ENCODE measurements at regions not wholly inside any gene's neighbourhood (a gene's known extent, or its start where the extent isn't known, plus 50 kb on each side); places are given as distances from the start of the nearest gene placed in this dataset.

- 99% methylated on average over 1 of the region's 1 CpG for WGBS
These were observed 1367.0 kb downstream of the OTOL1 start for GRCh38 chr3:162863579-162863978.

GRCh38 chr3:162865466-162865865 is 1368.9 kb downstream of the OTOL1 start:
- Histone ChIP-seq H3K4me3 (ENCODE audit: low read length in 2 of 2) (no peak overlapping the region), H3K36me3 (ENCODE audit: control insufficient read depth in 2 of 2, insufficient read depth in 2 of 2, low read length in 1 of 2) (no peaks in the 10 kb centered on the region), H3K27me3 (ENCODE audit: control insufficient read depth in 2 of 2, insufficient read depth in 1 of 2, low read length in 1 of 2) (no peaks in the 10 kb centered on the region), H3K4me1 (ENCODE audit: control insufficient read depth in 2 of 2, insufficient read depth in 2 of 2, low read length in 2 of 2) (no peaks in the 10 kb centered on the region), H3K27ac (ENCODE audit: low read depth in 1 of 2, low read length in 1 of 2) (no peak overlapping the region), H3K9me3 (ENCODE audit: control insufficient read depth in 2 of 2, insufficient read depth in 1 of 2, low read length in 1 of 2) (no peaks in the 10 kb centered on the region)
- no peak for DNase-seq (ENCODE audit: low read depth in 6 of 9, low spot score in 9 of 9)
- WGBS, result 27% methylated on average over 1 of the region's 1 CpG

More at GRCh38 chr3:162863579-162863978, 1367.0 kb downstream of the OTOL1 start:
- Histone ChIP-seq H3K4me3 (ENCODE audit: low read length in 2 of 2) (no peak overlapping the region), H3K27me3 (ENCODE audit: control insufficient read depth in 2 of 2, insufficient read depth in 1 of 2, low read length in 1 of 2) (no peaks in the 10 kb centered on the region), H3K36me3 (ENCODE audit: control insufficient read depth in 2 of 2, insufficient read depth in 2 of 2, low read length in 1 of 2) (no peaks in the 10 kb centered on the region), H3K9me3 (ENCODE audit: control insufficient read depth in 2 of 2, insufficient read depth in 1 of 2, low read length in 1 of 2) (no peaks in the 10 kb centered on the region), H3K4me1 (ENCODE audit: control insufficient read depth in 2 of 2, insufficient read depth in 2 of 2, low read length in 2 of 2) (no peaks in the 10 kb centered on the region), H3K27ac (ENCODE audit: low read depth in 1 of 2, low read length in 1 of 2) (no peak overlapping the region)
- DNase-seq (ENCODE audit: low read depth in 6 of 9, low spot score in 9 of 9), result no peak

GRCh38 chr3:162879021-162879562 is 1382.5 kb downstream of the OTOL1 start:
- Histone ChIP-seq H3K9me3 (ENCODE audit: control insufficient read depth in 2 of 2, insufficient read depth in 1 of 2, low read length in 1 of 2) (no peaks in the 10 kb centered on the region), H3K36me3 (ENCODE audit: control insufficient read depth in 2 of 2, insufficient read depth in 2 of 2, low read length in 1 of 2) (no peaks in the 10 kb centered on the region), H3K27ac (ENCODE audit: low read depth in 1 of 2, low read length in 1 of 2) (no peak overlapping the region), H3K4me1 (ENCODE audit: control insufficient read depth in 2 of 2, insufficient read depth in 2 of 2, low read length in 2 of 2) (no peaks in the 10 kb centered on the region), H3K4me3 (ENCODE audit: low read length in 2 of 2) (no peak overlapping the region), H3K27me3 (ENCODE audit: control insufficient read depth in 2 of 2, insufficient read depth in 1 of 2, low read length in 1 of 2) (no peaks in the 10 kb centered on the region)
- DNase-seq (ENCODE audit: low read depth in 6 of 9, low spot score in 9 of 9), result no peak
- 95% methylated on average over 1 of the region's 1 CpG for WGBS

GRCh38 chr3:162884373-162884772 is 1387.8 kb downstream of the OTOL1 start:
- no peak for DNase-seq (ENCODE audit: low read depth in 6 of 9, low spot score in 9 of 9)
- Histone ChIP-seq H3K4me1 (ENCODE audit: control insufficient read depth in 2 of 2, insufficient read depth in 2 of 2, low read length in 2 of 2) (no peaks in the 10 kb centered on the region), H3K9me3 (ENCODE audit: control insufficient read depth in 2 of 2, insufficient read depth in 1 of 2, low read length in 1 of 2) (no peaks in the 10 kb centered on the region), H3K36me3 (ENCODE audit: control insufficient read depth in 2 of 2, insufficient read depth in 2 of 2, low read length in 1 of 2) (no peaks in the 10 kb centered on the region), H3K27me3 (ENCODE audit: control insufficient read depth in 2 of 2, insufficient read depth in 1 of 2, low read length in 1 of 2) (no peaks in the 10 kb centered on the region), H3K4me3 (ENCODE audit: low read length in 2 of 2) (no peak overlapping the region), H3K27ac (ENCODE audit: low read depth in 1 of 2, low read length in 1 of 2) (no peak overlapping the region)
- 86% methylated on average over 2 of the region's 2 CpGs for WGBS

GRCh38 chr3:162892921-162893793 is 1396.5 kb downstream of the OTOL1 start:
- no peak for DNase-seq (ENCODE audit: low read depth in 6 of 9, low spot score in 9 of 9)
- no peak overlapping the region for H3K27ac ChIP-seq (ENCODE audit: low read depth in 1 of 2, low read length in 1 of 2)

GRCh38 chr3:162897291-162897690 is 1400.7 kb downstream of the OTOL1 start:
- no peak overlapping the region for H3K27ac ChIP-seq (ENCODE audit: low read depth in 1 of 2, low read length in 1 of 2)
- H3K27me3 ChIP-seq (ENCODE audit: control insufficient read depth in 2 of 2, insufficient read depth in 1 of 2, low read length in 1 of 2), result no peaks in the 10 kb centered on the region
- H3K36me3 ChIP-seq (ENCODE audit: control insufficient read depth in 2 of 2, insufficient read depth in 2 of 2, low read length in 1 of 2), result no peaks in the 10 kb centered on the region
- no peaks in the 10 kb centered on the region for H3K9me3 ChIP-seq (ENCODE audit: control insufficient read depth in 2 of 2, insufficient read depth in 1 of 2, low read length in 1 of 2)
- H3K4me1 ChIP-seq (ENCODE audit: control insufficient read depth in 2 of 2, insufficient read depth in 2 of 2, low read length in 2 of 2), result no peaks in the 10 kb centered on the region
- H3K4me3 ChIP-seq (ENCODE audit: low read length in 2 of 2), result no peak overlapping the region
- no peak for DNase-seq (ENCODE audit: low read depth in 6 of 9, low spot score in 9 of 9)

More at GRCh38 chr3:162892921-162893793, 1396.5 kb downstream of the OTOL1 start:
- WGBS, result 84% methylated on average over 6 of the region's 6 CpGs
- Histone ChIP-seq H3K36me3 (ENCODE audit: control insufficient read depth in 2 of 2, insufficient read depth in 2 of 2, low read length in 1 of 2) (no peaks in the 10 kb centered on the region), H3K4me1 (ENCODE audit: control insufficient read depth in 2 of 2, insufficient read depth in 2 of 2, low read length in 2 of 2) (no peaks in the 10 kb centered on the region), H3K27me3 (ENCODE audit: control insufficient read depth in 2 of 2, insufficient read depth in 1 of 2, low read length in 1 of 2) (no peaks in the 10 kb centered on the region), H3K4me3 (ENCODE audit: low read length in 2 of 2) (no peak overlapping the region), H3K9me3 (ENCODE audit: control insufficient read depth in 2 of 2, insufficient read depth in 1 of 2, low read length in 1 of 2) (peaks cover 0 to 8% of the 10 kb centered on the region in 2 donors)

- WGBS, result 83% methylated on average over 2 of the region's 2 CpGs
- no peak overlapping the region for H3K27ac ChIP-seq (ENCODE audit: low read depth in 1 of 2, low read length in 1 of 2)
- DNase-seq (ENCODE audit: low read depth in 6 of 9, low spot score in 9 of 9), result no peak
- no peaks in the 10 kb centered on the region for H3K9me3 ChIP-seq (ENCODE audit: control insufficient read depth in 2 of 2, insufficient read depth in 1 of 2, low read length in 1 of 2)
- no peaks in the 10 kb centered on the region for H3K4me1 ChIP-seq (ENCODE audit: control insufficient read depth in 2 of 2, insufficient read depth in 2 of 2, low read length in 2 of 2)
- H3K36me3 ChIP-seq (ENCODE audit: control insufficient read depth in 2 of 2, insufficient read depth in 2 of 2, low read length in 1 of 2), result no peaks in the 10 kb centered on the region
- no peaks in the 10 kb centered on the region for H3K27me3 ChIP-seq (ENCODE audit: control insufficient read depth in 2 of 2, insufficient read depth in 1 of 2, low read length in 1 of 2)
- H3K4me3 ChIP-seq (ENCODE audit: low read length in 2 of 2), result no peak overlapping the region
These were observed 1435.9 kb downstream of the OTOL1 start for GRCh38 chr3:162932503-162932902.

- Histone ChIP-seq H3K36me3 (ENCODE audit: control insufficient read depth in 2 of 2, insufficient read depth in 2 of 2, low read length in 1 of 2) (no peaks in the 10 kb centered on the region), H3K9me3 (ENCODE audit: control insufficient read depth in 2 of 2, insufficient read depth in 1 of 2, low read length in 1 of 2) (no peaks in the 10 kb centered on the region), H3K4me3 (ENCODE audit: low read length in 2 of 2) (no peak overlapping the region), H3K27ac (ENCODE audit: low read depth in 1 of 2, low read length in 1 of 2) (no peak overlapping the region), H3K27me3 (ENCODE audit: control insufficient read depth in 2 of 2, insufficient read depth in 1 of 2, low read length in 1 of 2) (no peaks in the 10 kb centered on the region), H3K4me1 (ENCODE audit: control insufficient read depth in 2 of 2, insufficient read depth in 2 of 2, low read length in 2 of 2) (no peaks in the 10 kb centered on the region)
- no peak for DNase-seq (ENCODE audit: low read depth in 6 of 9, low spot score in 9 of 9)
- 94% methylated on average over 2 of the region's 2 CpGs for WGBS
These were observed 1437.0 kb downstream of the OTOL1 start for GRCh38 chr3:162933656-162934055.

GRCh38 chr3:162936706-162937105 is 1440.1 kb downstream of the OTOL1 start:
- Histone ChIP-seq H3K9me3 (ENCODE audit: control insufficient read depth in 2 of 2, insufficient read depth in 1 of 2, low read length in 1 of 2) (peaks cover 0 to 4% of the 10 kb centered on the region in 2 donors), H3K27me3 (ENCODE audit: control insufficient read depth in 2 of 2, insufficient read depth in 1 of 2, low read length in 1 of 2) (no peaks in the 10 kb centered on the region)
- no peak for DNase-seq (ENCODE audit: low read depth in 6 of 9, low spot score in 9 of 9)

More at GRCh38 chr3:162936706-162937105, 1440.1 kb downstream of the OTOL1 start:
- H3K4me1 ChIP-seq (ENCODE audit: control insufficient read depth in 2 of 2, insufficient read depth in 2 of 2, low read length in 2 of 2), result no peaks in the 10 kb centered on the region
- H3K4me3 ChIP-seq (ENCODE audit: low read length in 2 of 2), result no peak overlapping the region
- no peaks in the 10 kb centered on the region for H3K36me3 ChIP-seq (ENCODE audit: control insufficient read depth in 2 of 2, insufficient read depth in 2 of 2, low read length in 1 of 2)
- H3K27ac ChIP-seq (ENCODE audit: low read depth in 1 of 2, low read length in 1 of 2), result no peak overlapping the region
